Epithelial cell of proximal tubule (primary cell): ENCODE measurements at regions not wholly inside any gene's neighbourhood (a gene's known extent, or its start where the extent isn't known, plus 50 kb on each side); places are given as distances from the start of the nearest gene placed in this dataset.

Experiments used
- DNase-seq: peaks from one replicate; pipeline ENCODE4 v3.0.0-alpha.2; 2011; ENCODE audit warnings: low read depth
- H3K4me3 ChIP-seq: 2 replicates; pipeline ENCODE4 v1.5.1; 2011; ENCODE audit warnings: low read depth, mild to moderate bottlenecking, low read length
- TF ChIP-seq, protein P1 (sequence below): conservative IDR thresholded peaks from 2 replicates; pipeline ENCODE4 v1.5.1; 2012; ENCODE audit warnings: low read depth, mild to moderate bottlenecking, low read length

DNA sequence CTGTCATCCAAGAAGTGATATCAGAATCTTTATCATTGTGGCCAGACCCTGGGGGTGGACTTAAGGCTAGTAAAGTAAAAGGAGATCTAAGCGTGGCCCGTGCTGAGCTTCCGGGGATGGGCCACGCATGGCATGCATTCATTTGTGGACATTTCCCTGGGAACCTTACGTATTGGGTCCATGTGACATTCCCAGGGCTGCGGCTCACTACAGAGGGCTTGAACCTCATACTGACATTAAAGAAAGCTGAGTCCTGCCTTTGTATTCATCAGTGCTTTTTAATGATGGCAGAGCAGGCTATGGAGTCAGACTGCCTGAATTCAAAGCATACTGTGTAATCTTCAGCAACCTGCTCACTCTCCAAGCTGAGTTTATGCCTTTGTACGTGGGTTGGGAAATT lies 152.2 kb upstream of the AFDN start:
- no peak for DNase-seq
- H3K4me3 ChIP-seq: no peak overlapping the region
- TF ChIP-seq, protein P1, sequence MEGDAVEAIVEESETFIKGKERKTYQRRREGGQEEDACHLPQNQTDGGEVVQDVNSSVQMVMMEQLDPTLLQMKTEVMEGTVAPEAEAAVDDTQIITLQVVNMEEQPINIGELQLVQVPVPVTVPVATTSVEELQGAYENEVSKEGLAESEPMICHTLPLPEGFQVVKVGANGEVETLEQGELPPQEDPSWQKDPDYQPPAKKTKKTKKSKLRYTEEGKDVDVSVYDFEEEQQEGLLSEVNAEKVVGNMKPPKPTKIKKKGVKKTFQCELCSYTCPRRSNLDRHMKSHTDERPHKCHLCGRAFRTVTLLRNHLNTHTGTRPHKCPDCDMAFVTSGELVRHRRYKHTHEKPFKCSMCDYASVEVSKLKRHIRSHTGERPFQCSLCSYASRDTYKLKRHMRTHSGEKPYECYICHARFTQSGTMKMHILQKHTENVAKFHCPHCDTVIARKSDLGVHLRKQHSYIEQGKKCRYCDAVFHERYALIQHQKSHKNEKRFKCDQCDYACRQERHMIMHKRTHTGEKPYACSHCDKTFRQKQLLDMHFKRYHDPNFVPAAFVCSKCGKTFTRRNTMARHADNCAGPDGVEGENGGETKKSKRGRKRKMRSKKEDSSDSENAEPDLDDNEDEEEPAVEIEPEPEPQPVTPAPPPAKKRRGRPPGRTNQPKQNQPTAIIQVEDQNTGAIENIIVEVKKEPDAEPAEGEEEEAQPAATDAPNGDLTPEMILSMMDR: no peak

DNA sequence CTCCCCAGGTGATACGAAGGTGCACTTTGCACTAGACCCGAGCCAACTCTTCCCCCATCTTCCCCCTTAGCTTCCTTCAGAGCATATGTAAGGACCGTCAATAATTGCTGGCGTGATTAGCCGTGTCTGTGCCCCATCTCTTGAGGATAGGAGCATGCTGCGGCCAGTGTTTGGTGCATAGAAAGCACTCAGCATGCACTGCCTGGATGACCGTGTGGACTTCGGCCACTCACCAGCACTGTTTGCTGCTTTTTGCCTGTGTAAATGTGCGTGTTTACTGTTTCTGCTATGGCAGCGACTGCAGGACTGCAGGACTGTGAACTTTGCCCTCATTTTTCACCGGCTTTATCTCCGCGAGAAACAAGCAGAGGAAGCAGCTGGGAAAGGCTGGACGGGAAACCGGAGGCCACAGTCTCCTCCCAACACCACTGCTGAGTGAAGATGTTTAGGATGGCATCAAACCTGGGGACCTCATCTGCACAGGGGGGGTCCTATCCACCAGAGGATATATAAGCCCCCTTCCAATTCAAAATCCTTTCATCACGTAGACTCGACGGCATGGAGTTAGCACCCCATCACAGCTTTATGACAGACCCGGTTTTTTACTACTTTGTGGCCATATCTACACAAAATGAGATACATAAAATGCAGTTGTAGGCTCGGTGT lies 150.6 kb upstream of the AFDN start:
- H3K4me3 ChIP-seq: no peak overlapping the region
- TF ChIP-seq, protein P1: no peak
- no peak for DNase-seq

DNA sequence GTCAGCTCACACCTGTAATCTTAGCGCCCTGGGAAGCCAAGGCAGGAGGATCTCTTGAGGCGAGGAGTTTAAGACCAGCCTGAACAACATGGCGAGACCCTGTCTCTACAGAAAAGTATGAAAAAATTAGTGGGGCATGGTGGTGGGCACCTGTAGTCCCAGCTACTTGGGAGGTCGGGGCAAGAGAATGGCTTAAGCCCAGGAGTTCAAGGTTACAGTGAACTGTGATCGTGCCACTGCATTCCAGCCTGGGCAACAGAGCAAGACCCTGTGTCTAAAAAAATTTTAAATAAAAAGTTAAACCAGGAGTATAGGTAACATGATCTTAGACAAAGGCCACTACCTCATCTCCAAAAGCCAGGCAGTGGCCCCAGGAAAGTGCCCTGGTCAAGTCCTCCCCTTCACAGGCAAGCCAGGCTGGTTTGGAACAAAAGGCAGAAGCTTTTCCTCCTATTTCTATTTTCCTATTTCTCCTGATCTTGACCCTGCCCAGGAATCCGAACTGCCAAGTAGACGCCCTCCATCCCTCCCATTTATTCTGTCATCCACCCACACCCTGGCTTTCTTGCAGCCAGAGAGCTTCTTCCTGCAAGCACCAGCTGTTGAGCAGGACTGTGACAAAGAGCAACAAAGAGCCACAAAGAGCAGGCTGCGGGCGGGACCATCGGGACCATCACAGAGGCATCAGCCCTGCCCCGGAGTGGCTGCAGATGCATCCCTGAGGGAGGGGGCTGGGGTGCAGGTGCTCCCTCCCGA lies 149.9 kb upstream of the AFDN start:
- no peak for DNase-seq
- TF ChIP-seq, protein P1: no peak
- H3K4me3 ChIP-seq: no peak overlapping the region

DNA sequence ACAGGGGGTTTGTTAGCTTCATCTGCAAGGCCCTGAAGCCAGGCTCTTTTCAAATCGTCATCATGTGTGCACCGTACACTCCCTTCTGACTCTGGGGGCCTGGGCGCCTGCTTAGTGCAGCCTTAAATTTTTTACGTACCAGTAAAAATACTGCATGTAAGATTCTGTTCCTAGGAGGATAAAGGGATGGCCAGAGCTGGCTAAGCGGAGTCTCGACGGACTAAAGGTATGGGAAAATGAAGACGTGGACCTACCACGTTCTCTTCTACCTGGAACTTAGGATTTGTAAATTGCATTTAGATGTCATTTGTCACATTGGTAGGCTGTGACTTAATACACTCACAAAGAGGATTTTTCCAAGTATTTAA lies 149.3 kb upstream of the AFDN start:
- TF ChIP-seq, protein P1: no peak
- no peak for DNase-seq
- H3K4me3 ChIP-seq: no peak overlapping the region

DNA sequence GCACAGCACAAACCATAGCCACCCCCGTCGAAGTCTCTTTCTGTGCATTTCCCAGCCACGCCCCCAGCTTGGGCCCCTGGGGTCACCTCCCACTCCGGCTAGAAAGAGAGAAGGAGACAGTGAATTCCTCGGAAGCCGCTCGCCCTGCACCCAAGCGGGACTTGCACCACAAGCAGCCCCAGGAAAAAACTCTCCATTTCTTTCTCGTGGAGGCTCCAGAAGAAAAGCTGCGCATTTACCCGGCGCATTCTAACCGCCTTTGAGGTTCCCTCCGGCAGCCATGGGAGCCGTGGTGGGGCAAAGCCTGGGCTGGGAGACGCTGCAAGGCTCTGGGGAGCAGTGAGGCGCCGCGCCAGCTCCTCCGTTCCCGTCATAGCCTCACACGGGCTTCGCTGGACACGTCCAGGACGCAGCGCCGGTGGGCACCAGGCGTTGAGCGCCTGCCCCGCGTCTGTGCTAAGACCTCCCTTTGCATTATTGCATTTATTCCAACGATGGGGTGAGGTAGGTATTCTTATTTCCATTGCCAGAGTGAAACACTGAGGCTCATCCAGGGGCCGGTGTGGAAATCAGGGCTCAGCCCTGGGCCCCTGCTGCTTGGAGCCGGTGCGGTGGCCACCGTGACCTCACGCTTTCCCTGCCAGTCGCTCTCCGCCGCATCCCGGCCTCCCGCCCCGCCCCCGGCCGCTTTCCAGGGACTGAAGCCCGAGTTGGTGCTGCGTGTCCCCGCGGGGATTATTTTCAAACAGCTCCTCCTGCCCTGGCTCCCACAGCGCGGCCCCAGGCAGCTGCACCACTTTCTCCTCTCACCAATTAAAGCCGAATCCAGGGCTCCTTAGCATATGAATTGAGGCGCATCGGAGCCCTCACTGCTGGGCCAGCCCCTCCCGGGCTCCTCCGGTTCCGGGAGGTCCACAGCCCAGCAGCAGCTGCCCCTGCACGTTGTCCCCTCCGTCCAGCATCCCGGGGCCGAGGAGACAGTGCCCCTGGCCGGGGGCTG lies 148.3 kb upstream of the AFDN start:
- no peak for DNase-seq
- TF ChIP-seq, protein P1: no peak
- peak overlapping the region; percentile 34 for H3K4me3 ChIP-seq

DNA sequence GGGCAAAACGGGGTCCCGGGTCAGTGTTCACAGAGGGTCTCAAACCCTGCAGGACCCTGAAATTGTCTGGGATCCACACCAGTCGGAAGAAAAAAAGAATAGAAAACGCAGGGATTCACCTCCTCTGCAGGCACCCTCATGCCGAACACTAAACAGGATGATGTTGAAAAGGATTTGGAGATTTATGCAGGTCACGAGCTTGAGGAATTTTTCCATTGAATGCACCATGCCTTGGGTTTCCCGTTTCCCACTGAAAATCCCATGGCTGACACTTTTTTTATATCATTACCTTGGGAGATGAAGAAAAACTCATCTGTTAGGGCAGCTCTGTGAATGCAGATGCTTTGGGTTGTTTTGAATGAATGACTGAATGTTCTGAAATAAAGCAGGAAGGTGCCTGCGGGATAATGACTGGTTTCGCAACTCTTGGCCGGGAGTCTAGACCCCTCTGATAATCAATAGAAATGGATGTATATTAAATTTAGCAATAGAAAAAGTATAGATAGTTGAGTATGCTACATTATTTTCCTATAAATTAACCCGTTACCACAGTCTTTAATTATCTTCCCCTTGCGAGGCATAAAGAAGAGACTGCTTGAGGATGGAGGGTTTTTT lies 147.5 kb upstream of the AFDN start:
- TF ChIP-seq, protein P1: no peak
- no peak for DNase-seq
- H3K4me3 ChIP-seq: no peak overlapping the region
